Peyer's patch (tissue), 4 donors: ENCODE measurements at regions not wholly inside any gene's neighbourhood (a gene's known extent, or its start where the extent isn't known, plus 50 kb on each side); places are given as distances from the start of the nearest gene placed in this dataset.

Experiments
- DNase-seq, 3 donors: peaks; one replicate each; pipeline ENCODE4 v3.0.0-alpha.2; 2017 to 2019
- H3K27ac ChIP-seq, 4 donors: fragments of 200-600 bp; sonication (generic); one replicate each; pipeline ENCODE4 v1.5.1; 2016 to 2019
- H3K27me3 ChIP-seq, 2 donors: fragments of 200-600 bp; sonication (generic); one replicate each; pipeline ENCODE4 v1.5.1; 2019
- H3K36me3 ChIP-seq, 3 donors: fragments of 200-600 bp; sonication (generic); one replicate each; pipeline ENCODE4 v1.5.1; 2016 to 2019
- H3K4me1 ChIP-seq, 4 donors: fragments of 200-600 bp; sonication (generic); one replicate each; pipeline ENCODE4 v1.5.1; 2016 to 2019
- H3K4me3 ChIP-seq, 4 donors: fragments of 200-600 bp; sonication (generic); 1 replicate in 3 of 4; 2 replicates in 1 of 4; pipeline ENCODE4 v1.5.1; 2016 to 2019; ENCODE audit warnings: mild to moderate bottlenecking in 1 of 4
- H3K9me3 ChIP-seq, 4 donors: fragments of 200-600 bp; sonication (generic); one replicate each; pipeline ENCODE4 v1.5.1; 2016 to 2019; ENCODE audit warnings: mild to moderate bottlenecking in 1 of 4
- CTCF ChIP-seq, 6 experiments: fragments of 450-650 bp in 4 of 6; fragments of 200-600 bp in 2 of 6; sonication (generic) in 1 of 6; IDR thresholded peaks; one replicate each; pipeline ENCODE4 v1.5.1; 2017 to 2019; ENCODE audit warnings: antibody characterized with exemption in 6 of 6, mild to moderate bottlenecking in 3 of 6, moderate library complexity in 1 of 6
- POLR2A ChIP-seq, 2 donors: fragments of 450-650 bp; IDR thresholded peaks; one replicate each; pipeline ENCODE4 v1.5.1; 2017; ENCODE audit warnings: antibody characterized with exemption in 2 of 2, mild to moderate bottlenecking in 2 of 2, moderate library complexity in 2 of 2

DNA sequence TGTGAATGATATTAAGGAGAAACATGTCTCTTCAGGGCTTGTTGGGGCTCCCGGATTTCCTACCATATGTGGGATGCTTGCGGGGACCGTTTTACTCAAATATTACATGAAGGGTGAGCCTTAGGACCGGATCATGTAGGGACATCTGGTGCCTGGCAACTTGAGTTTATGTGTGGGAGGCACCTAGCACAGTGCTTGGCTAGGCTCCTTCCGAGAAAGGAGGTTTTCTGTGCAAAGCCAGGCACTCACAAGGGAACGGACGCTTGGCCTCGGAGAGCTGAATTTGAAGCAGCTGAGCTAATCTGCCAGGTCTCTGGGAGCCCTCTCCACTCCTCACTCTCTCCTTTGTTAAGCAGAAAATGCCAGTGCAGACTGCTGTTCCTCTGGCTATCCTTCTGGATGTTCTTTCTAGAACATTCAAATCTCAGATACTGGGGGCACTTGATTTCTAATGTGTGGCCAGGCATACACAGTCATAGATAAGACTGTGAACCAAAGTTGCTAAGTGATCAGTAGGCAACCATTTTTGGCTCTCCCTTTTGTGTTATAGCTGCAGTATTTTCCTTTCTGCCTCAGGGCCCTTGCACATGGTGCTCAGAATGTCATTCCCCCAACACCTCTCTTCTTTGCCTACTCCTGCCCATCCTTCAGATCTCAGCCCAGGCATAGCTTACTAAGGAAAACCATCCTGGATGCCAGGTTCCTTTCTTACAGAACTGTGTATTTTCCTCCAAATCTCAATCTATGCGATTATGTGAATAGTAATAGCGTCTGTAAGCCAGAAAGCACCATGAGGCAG lies 216.6 kb upstream of the CSF3R start:
- H3K27ac ChIP-seq, result no peak overlapping the region
- no peaks in the 10 kb centered on the region for H3K9me3 ChIP-seq
- H3K36me3 ChIP-seq, result no peaks in the 10 kb centered on the region
- H3K27me3 ChIP-seq, result no peaks in the 10 kb centered on the region
- DNase-seq, result no peak
- TF ChIP-seq POLR2A (IDR thresholded peaks at IDR 0.05), result no peak
- no peak for TF ChIP-seq CTCF (IDR thresholded peaks at IDR 0.05)
- no peaks in the 10 kb centered on the region for H3K4me1 ChIP-seq
- H3K4me3 ChIP-seq, result no peak overlapping the region

DNA sequence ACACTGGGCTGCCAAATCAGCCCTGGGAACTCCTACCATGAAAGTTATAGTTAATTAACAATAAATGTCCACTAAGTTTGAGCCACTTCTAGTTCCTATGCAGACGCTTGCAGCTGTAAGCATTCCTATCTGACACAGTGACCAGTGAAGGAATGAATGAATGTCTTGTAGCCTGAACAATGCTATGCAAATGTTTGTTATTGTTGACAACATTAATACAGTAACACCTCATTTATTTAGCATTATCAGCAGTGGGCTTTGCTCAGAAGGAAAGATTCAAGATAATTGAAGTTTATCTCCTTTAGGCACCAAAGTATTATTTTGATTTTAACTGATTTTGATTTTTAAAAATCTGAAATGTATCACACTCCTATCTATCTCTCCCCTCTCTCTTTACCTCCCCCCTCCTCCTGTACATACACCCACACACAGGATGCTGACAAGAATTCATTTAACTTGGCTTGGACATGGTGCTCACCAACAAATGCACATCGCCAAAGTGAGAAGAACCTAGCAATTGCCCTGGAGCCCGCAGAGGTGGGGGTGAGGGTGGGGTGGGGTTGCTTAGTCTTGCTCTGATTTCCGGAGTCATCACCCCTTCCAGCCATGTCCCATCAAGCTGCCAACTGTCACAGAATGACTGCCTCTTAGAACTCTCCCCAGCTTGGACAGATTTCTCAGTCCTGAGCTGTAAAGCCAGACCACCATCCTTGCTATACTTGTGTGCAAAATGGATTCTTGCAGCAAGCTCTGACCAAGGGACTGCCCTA lies 215.3 kb upstream of the CSF3R start:
- TF ChIP-seq POLR2A (IDR thresholded peaks at IDR 0.05) (no peak), CTCF (IDR thresholded peaks at IDR 0.05) (no peak)
- Histone ChIP-seq H3K4me3 (no peak overlapping the region), H3K27ac (no peak overlapping the region), H3K4me1 (no peaks in the 10 kb centered on the region), H3K36me3 (no peaks in the 10 kb centered on the region), H3K9me3 (no peaks in the 10 kb centered on the region), H3K27me3 (no peaks in the 10 kb centered on the region)
- no peak for DNase-seq

DNA sequence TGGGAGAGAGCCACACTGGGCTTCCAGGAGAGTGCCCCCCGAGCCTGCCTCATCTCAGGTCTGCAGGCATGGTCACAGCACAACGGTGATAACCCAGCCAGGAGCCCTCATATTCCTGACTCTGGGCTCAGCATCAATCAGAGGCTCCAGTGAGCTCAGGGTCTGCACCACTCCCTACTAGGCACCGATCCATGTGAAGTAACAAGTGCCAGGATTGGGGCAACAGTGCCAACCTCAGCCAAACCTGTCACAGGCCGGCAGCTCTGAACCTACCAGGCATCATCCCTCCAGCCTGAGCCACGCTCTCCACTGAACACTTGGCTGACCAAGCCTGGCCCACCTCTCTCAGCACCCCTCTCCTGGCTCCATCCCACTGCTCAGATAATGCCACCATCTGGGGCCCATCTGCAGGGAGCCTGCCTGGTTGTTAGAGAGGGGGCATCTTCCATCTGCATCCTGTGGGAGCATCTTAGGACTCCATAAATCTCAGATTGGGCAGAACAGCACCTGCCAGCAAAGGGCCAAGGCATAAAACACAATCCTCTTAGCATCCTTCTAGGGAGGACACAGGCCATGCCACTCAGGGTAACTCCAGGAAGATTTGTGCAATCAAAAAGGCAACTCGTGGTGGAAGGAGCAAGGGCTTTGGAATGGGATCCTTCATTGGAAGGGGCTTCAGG lies 213.7 kb upstream of the CSF3R start:
- H3K27ac ChIP-seq, result no peak overlapping the region
- DNase-seq, result no peak
- no peaks in the 10 kb centered on the region for H3K27me3 ChIP-seq
- TF ChIP-seq CTCF (IDR thresholded peaks at IDR 0.05), result no peak
- H3K4me3 ChIP-seq, result no peak overlapping the region
- no peaks in the 10 kb centered on the region for H3K9me3 ChIP-seq
- H3K36me3 ChIP-seq, result no peaks in the 10 kb centered on the region
- H3K4me1 ChIP-seq, result no peaks in the 10 kb centered on the region

- H3K27me3 ChIP-seq, result no peaks in the 10 kb centered on the region
- no peaks in the 10 kb centered on the region for H3K4me1 ChIP-seq
- no peak for TF ChIP-seq CTCF (IDR thresholded peaks at IDR 0.05)
- H3K9me3 ChIP-seq, result no peaks in the 10 kb centered on the region
- no peak overlapping the region for H3K4me3 ChIP-seq
- no peaks in the 10 kb centered on the region for H3K36me3 ChIP-seq
- no peak for DNase-seq
- no peak overlapping the region for H3K27ac ChIP-seq
These were observed 210.9 kb upstream of the CSF3R start for GRCh38 chr1:36693603-36694002.

DNA sequence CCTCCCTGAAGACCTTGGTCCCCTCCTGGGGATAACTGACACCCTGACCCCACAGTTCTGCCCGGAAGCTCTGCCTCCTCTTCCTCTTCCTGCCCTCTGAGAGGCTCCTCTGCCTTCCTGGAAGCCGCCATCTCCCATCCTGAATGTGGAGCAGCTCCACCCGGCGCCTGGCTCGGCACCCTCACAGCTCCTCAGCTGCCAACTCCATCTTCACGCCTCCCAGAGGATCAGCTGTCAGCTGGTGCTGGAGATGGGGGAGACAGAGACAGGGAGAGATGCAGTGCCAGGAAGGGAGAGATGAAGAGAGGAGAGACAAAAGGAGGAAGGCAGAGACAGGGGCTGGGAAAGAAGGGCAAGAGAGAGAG lies 210.4 kb upstream of the CSF3R start:
- no peak for TF ChIP-seq CTCF (IDR thresholded peaks at IDR 0.05)
- no peak for TF ChIP-seq POLR2A (IDR thresholded peaks at IDR 0.05)

More for the DNA sequence above, 210.4 kb upstream of the CSF3R start:
- H3K36me3 ChIP-seq, result no peaks in the 10 kb centered on the region
- no peak overlapping the region for H3K27ac ChIP-seq
- no peak overlapping the region for H3K4me3 ChIP-seq
- H3K27me3 ChIP-seq, result no peaks in the 10 kb centered on the region
- H3K9me3 ChIP-seq, result no peaks in the 10 kb centered on the region
- DNase-seq, result no peak
- no peaks in the 10 kb centered on the region for H3K4me1 ChIP-seq
